MM.1S (cell line): ENCODE measurements at regions not wholly inside any gene's neighbourhood (a gene's known extent, or its start where the extent isn't known, plus 50 kb on each side); places are given as distances from the start of the nearest gene placed in this dataset.
"Not testable (repeated sequence)": the region's sequence is repeated elsewhere in the genome, so short reads cannot be mapped to it uniquely, and the experiment has no call there.

Experiments used
- DNase-seq: peaks from one replicate; pipeline ENCODE4 v3.0.0-alpha.2; 2015
- H2AFZ ChIP-seq: fragments of 300-600 bp; sonication (generic); 2 replicates; pipeline ENCODE4 v1.6.0; 2016; ENCODE audit warnings: antibody characterized with exemption, low read length
- H3F3A ChIP-seq: fragments of 300-600 bp; sonication (generic); 2 replicates; pipeline ENCODE4 v1.6.1; 2016; ENCODE audit warnings: mild to moderate bottlenecking, antibody characterized with exemption, low read length, moderate library complexity, mixed read lengths; ENCODE audit not compliant: insufficient read depth
- H3K27ac ChIP-seq: fragments of 300-600 bp; sonication (generic); 2 replicates; pipeline ENCODE4 v1.5.1; 2016; ENCODE audit warnings: mild to moderate bottlenecking, low read length
- H3K27me3 ChIP-seq: fragments of 300-600 bp; sonication (generic); replicated peaks from 2 replicates; pipeline ENCODE4 v1.6.0; 2016; ENCODE audit warnings: low read length; ENCODE audit not compliant: insufficient read depth
- H3K36me3 ChIP-seq: fragments of 300-600 bp; sonication (generic); replicated peaks from 2 replicates; pipeline ENCODE4 v1.6.1; 2016; ENCODE audit warnings: mild to moderate bottlenecking, low read length, mixed read lengths; ENCODE audit not compliant: insufficient read depth
- H3K4me1 ChIP-seq: fragments of 300-600 bp; sonication (generic); 2 replicates; pipeline ENCODE4 v1.6.1; 2016; ENCODE audit warnings: low read length, mixed read lengths
- H3K4me2 ChIP-seq: fragments of 300-600 bp; sonication (generic); 2 replicates; pipeline ENCODE4 v1.6.0; 2016; ENCODE audit warnings: low read depth, low read length
- H3K4me3 ChIP-seq: fragments of 300-600 bp; sonication (generic); 2 replicates; pipeline ENCODE4 v1.5.1; 2016; ENCODE audit warnings: low read length, mixed read lengths
- H3K79me2 ChIP-seq: fragments of 300-600 bp; sonication (generic); 2 replicates; pipeline ENCODE4 v1.6.1; 2016; ENCODE audit warnings: mixed run types, low read length, mixed read lengths
- H3K9ac ChIP-seq: fragments of 300-600 bp; sonication (generic); 2 replicates; pipeline ENCODE4 v1.6.1; 2016; ENCODE audit warnings: low read length, mixed read lengths
- H3K9me2 ChIP-seq: fragments of 300-600 bp; sonication (generic); replicated peaks from 2 replicates; pipeline ENCODE4 v1.6.1; 2016; ENCODE audit warnings: mild to moderate bottlenecking, low read length, mixed read lengths; ENCODE audit not compliant: insufficient read depth
- H3K9me3 ChIP-seq: fragments of 300-600 bp; sonication (generic); replicated peaks from 2 replicates; pipeline ENCODE4 v1.6.1; 2016; ENCODE audit warnings: mild to moderate bottlenecking, low read length, mixed read lengths; ENCODE audit not compliant: insufficient read depth
- H4K20me1 ChIP-seq: fragments of 300-600 bp; sonication (generic); 2 replicates; pipeline ENCODE4 v1.6.1; 2016; ENCODE audit warnings: mild to moderate bottlenecking, low read length, moderate library complexity, mixed read lengths; ENCODE audit not compliant: insufficient read depth
- CTCF ChIP-seq: fragments of 300-600 bp; sonication (generic); IDR thresholded peaks from 2 replicates; pipeline ENCODE4 v1.5.1; 2016; ENCODE audit warnings: antibody characterized with exemption, low read length, mixed read lengths
- EZH2 ChIP-seq: fragments of 300-600 bp; sonication (generic); optimal IDR thresholded peaks from 2 replicates; pipeline ENCODE3; 2017; ENCODE audit warnings: low read depth, mild to moderate bottlenecking, antibody characterized with exemption, low read length, mixed read lengths
- EZH2phosphoT487 ChIP-seq: fragments of 300-600 bp; sonication (generic); IDR thresholded peaks from 2 replicates; pipeline ENCODE4 v1.6.1; 2018; ENCODE audit warnings: antibody characterized with exemption, low read length

GRCh38 chr3:84683493-84683892 lies 275.3 kb upstream of the CADM2 start:
- no peak overlapping the region for H3K4me3 ChIP-seq
- no peaks in the 10 kb centered on the region for H3K9me2 ChIP-seq
- DNase-seq: no peak

GRCh38 chr3:84685467-84685866 lies 273.3 kb upstream of the CADM2 start:
- Histone ChIP-seq H2AFZ (no peak overlapping the region), H4K20me1 (no peaks in the 10 kb centered on the region), H3K79me2 (no peaks in the 10 kb centered on the region), H3K9me2 (no peaks in the 10 kb centered on the region), H3F3A (no peaks in the 10 kb centered on the region), H3K27me3 (no peaks in the 10 kb centered on the region), H3K9ac (no peak overlapping the region), H3K4me1 (no peaks in the 10 kb centered on the region), H3K36me3 (no peaks in the 10 kb centered on the region), H3K4me3 (no peak overlapping the region), H3K9me3 (no peaks in the 10 kb centered on the region), H3K27ac (no peak overlapping the region), H3K4me2 (no peak overlapping the region)
- DNase-seq: no peak
- TF ChIP-seq EZH2phosphoT487: no peak
- TF ChIP-seq EZH2: no peak
- TF ChIP-seq CTCF: no peak

More at GRCh38 chr3:84683493-84683892, 275.3 kb upstream of the CADM2 start:
- Histone ChIP-seq H3K36me3 (no peaks in the 10 kb centered on the region), H3K4me2 (no peak overlapping the region), H3K27me3 (no peaks in the 10 kb centered on the region), H3F3A (no peaks in the 10 kb centered on the region), H3K9me3 (no peaks in the 10 kb centered on the region), H3K79me2 (no peaks in the 10 kb centered on the region), H3K4me1 (no peaks in the 10 kb centered on the region), H3K27ac (no peak overlapping the region), H4K20me1 (no peaks in the 10 kb centered on the region), H2AFZ (no peak overlapping the region), H3K9ac (no peak overlapping the region)
- TF ChIP-seq EZH2 (no peak), EZH2phosphoT487 (no peak), CTCF (no peak)

GRCh38 chr3:84692261-84692660 lies 266.5 kb upstream of the CADM2 start:
- H3K4me1 ChIP-seq: no peaks in the 10 kb centered on the region
- H3K4me2 ChIP-seq: no peak overlapping the region
- no peaks in the 10 kb centered on the region for H3K27me3 ChIP-seq
- no peak for TF ChIP-seq EZH2phosphoT487
- no peak for TF ChIP-seq CTCF
- TF ChIP-seq EZH2: no peak
- H3K27ac ChIP-seq: no peak overlapping the region
- H3K9ac ChIP-seq: no peak overlapping the region
- H3F3A ChIP-seq: no peaks in the 10 kb centered on the region
- H3K4me3 ChIP-seq: no peak overlapping the region
- H4K20me1 ChIP-seq: no peaks in the 10 kb centered on the region
- DNase-seq: no peak
- no peaks in the 10 kb centered on the region for H3K9me3 ChIP-seq
- no peak overlapping the region for H2AFZ ChIP-seq
- no peaks in the 10 kb centered on the region for H3K36me3 ChIP-seq
- H3K79me2 ChIP-seq: no peaks in the 10 kb centered on the region
- H3K9me2 ChIP-seq: no peaks in the 10 kb centered on the region

GRCh38 chr3:84710288-84710687 lies 248.5 kb upstream of the CADM2 start:
- peak; percentile 74 for DNase-seq
- H2AFZ ChIP-seq: peak overlapping the region; percentile 18
- H3K27ac ChIP-seq, H3K27me3 ChIP-seq, H3K9ac ChIP-seq, H3K36me3 ChIP-seq, H3K9me3 ChIP-seq, H3F3A ChIP-seq, H3K4me1 ChIP-seq, H3K79me2 ChIP-seq, H4K20me1 ChIP-seq, H3K9me2 ChIP-seq: not testable (repeated sequence)
- peak overlapping the region; percentile 44; the same call in 1 of the 2 replicates for H3K4me2 ChIP-seq
- 0 out of 2 replicates have a peak overlapping the region, but pooled peaks have one; percentile 12 for H3K4me3 ChIP-seq
